Germinal center (tissue), 1 donor: ENCODE measurements at regions not wholly inside any gene's neighbourhood (a gene's known extent, or its start where the extent isn't known, plus 50 kb on each side); places are given as distances from the start of the nearest gene placed in this dataset.
"Not testable (repeated sequence)": the region's sequence is repeated elsewhere in the genome, so short reads cannot be mapped to it uniquely, and the experiment has no call there.

Experiments used
- DNase-seq: peaks from one replicate; pipeline ENCODE4 v3.0.0; 2012; ENCODE audit warnings: mixed read lengths, low spot score

- no peak for DNase-seq
Observed at GRCh38 chr9:38126730-38127129, 57.7 kb upstream of the SHB start.

GRCh38 chr9:38125889-38126288 is 56.9 kb upstream of the SHB start:
- DNase-seq, result no peak

GRCh38 chr9:38123359-38123758 is 54.3 kb upstream of the SHB start:
- not testable (repeated sequence) for DNase-seq

GRCh38 chr9:38120961-38121360 is 51.9 kb upstream of the SHB start:
- DNase-seq, result no peak

GRCh38 chr9:38119560-38120236 is 50.7 kb upstream of the SHB start:
- DNase-seq, result no peak

- no peak for DNase-seq
Observed at GRCh38 chr9:38118862-38119438, 49.9 kb upstream of the SHB start.
